ENCODE measurements at regions not wholly inside any gene's neighbourhood (a gene's known extent, or its start where the extent isn't known, plus 50 kb on each side); places are given as distances from the start of the nearest gene placed in this dataset.

GRCh38 chr3:106908181-106908938 is 468.9 kb upstream of the CCDC54 start:
- no peak for TF ChIP-seq ARNTL (CRISPR knock-in tag; IDR thresholded peaks at IDR 0.05; ENCODE audit: borderline replicate concordance, low read depth)
- no peak for TF ChIP-seq PATZ1 (CRISPR knock-in tag; IDR thresholded peaks at IDR 0.05; ENCODE audit: borderline replicate concordance)
- TF ChIP-seq TSHZ2 (CRISPR knock-in tag; IDR thresholded peaks at IDR 0.05) = no peak

Data from SK-N-SH treated with all-trans-retinoic acid at 6 μM for 48 hours (cell line).